ENCODE measurements at regions not wholly inside any gene's neighbourhood (a gene's known extent, or its start where the extent isn't known, plus 50 kb on each side); places are given as distances from the start of the nearest gene placed in this dataset.

DNA sequence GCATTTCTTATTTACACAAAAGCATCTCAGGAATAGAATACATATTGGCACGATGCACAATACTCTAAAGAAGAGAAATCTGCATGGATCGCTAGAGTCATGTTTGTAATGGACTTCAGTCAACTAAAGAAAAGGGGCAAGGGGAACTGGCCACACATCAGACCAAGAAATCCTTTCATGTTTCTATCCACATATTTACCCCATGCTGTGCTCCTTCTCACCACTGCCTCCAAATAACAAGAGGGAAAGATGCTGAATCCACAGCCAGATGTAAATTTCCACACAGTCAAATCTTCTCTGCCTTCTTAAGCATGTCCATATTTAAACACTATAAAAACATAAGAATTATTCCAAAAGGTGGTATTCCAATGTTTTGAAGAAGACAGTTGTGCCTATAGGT lies 67.6 kb downstream of the COX18 start:
- no peak for DNase-seq (ENCODE audit: low spot score)

DNA sequence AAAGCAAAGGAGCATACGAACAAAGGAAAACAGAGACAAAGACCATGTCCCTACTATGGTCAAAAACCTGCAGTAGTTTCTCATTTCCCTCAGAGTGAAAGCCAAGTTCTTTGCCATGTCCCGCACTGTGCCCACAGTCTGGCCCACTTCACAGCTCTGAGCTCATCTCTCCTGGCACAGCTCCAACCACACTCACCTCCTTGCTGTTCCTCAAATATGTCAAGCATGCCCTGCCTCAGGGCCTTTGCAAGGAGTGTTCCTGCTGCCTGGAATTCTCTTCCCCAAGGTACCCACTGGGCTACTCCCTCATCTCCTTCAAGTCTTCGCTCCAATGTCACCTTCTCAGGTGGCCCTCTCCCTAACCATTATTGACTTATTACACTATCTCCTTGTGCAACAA lies 72.1 kb downstream of the COX18 start:
- DNase-seq (ENCODE audit: low spot score) = no peak

DNA sequence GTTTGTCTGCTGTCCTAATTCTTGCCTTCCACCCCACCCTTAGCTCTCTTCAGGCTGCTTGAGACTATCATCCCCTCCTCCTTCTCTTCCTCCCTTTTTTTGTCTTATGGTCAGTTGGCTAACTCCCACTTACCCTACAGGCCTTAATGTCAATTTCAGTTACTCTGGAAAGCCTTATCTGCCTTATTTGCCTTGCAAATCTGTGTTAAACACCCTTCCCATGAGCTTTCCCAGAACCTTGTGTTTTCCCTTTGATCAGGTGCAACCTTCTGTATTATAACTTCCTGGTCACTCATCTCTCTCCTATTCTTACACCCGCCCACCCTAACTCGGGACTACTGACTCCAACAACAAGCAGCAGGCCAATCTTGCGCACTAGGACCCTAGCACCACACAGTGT lies 74.8 kb downstream of the COX18 start:
- DNase-seq (ENCODE audit: low spot score) = no peak

DNA sequence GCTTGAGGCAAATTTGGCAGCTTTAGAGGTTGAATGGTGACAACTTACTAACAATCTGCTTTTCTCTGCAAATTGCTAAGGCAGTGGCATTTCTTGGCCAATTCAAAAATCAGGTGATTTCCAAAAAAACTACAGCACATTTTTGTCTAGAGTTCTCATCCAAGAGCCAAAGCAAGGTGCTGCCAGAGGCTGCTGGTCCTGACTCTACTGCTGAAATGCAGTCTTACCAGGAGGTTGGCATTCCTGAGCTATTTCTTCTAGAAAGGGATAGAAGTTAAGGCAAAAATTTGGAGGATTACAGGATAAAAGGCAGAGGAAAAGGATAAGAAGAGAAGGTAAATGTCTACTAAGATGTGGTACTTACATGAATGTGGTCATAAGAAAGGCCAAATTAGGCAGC lies 75.6 kb downstream of the COX18 start:
- DNase-seq (ENCODE audit: low spot score) = no peak

DNA sequence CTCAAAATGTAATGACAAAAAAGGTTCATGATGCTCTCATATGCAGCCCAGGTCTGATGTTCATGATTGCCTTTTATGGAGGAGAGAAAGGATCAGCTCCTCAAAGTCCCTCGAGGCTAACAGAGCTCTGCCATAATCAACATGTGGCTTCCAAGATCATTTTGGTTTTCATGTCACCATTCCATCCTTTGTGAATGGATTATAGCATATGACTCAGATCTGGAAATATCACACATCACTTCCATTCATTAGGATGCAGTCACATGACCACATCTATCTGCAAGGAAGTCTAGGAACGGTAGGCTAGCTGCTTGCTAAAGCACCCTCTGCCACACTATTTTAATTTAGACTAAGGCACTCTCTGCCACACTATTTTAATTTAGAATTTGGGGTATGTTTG lies 77.6 kb downstream of the COX18 start:
- DNase-seq (ENCODE audit: low spot score) = no peak

GRCh38 chr4:72987741-72988729 lies 81.5 kb downstream of the COX18 start:
- DNase-seq (ENCODE audit: low spot score) = no peak

DNA sequence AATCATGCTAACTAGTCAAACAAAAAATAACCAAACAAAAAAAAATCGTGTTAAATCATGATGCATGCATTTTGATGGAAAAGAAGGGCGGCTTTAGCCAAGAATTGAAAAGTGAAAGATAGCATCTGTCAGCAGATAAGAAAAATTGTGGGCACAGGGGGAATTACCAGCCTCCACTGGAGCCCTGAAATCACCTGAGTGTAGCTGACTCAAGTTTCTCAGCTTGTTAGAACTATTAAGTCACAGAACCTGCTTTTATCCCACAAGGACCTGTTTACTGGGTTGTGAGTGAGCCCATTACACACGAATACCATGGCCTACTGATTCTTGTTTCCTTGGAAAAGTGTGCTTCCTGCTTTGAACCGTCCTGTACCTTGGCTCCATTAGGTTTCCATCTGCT lies 85.2 kb downstream of the COX18 start:
- DNase-seq (ENCODE audit: low spot score) = no peak

GRCh38 chr4:72983709-72984108 lies 85.8 kb downstream of the COX18 start:
- no peak for DNase-seq (ENCODE audit: low spot score)

- no peak for DNase-seq (ENCODE audit: low spot score)
Measured at GRCh38 chr4:72977936-72978485, 91.5 kb downstream of the COX18 start.

- DNase-seq (ENCODE audit: low spot score) = no peak
Measured at GRCh38 chr4:72975488-72975784, 94.1 kb downstream of the COX18 start.

- no peak for DNase-seq (ENCODE audit: low spot score)
Measured at GRCh38 chr4:72974694-72975487, 94.6 kb downstream of the COX18 start.

- DNase-seq (ENCODE audit: low spot score) = no peak
Measured at GRCh38 chr4:72971572-72971971, 97.9 kb downstream of the COX18 start.

GRCh38 chr4:72970756-72971155 lies 98.8 kb downstream of the COX18 start:
- no peak for DNase-seq (ENCODE audit: low spot score)

DNA sequence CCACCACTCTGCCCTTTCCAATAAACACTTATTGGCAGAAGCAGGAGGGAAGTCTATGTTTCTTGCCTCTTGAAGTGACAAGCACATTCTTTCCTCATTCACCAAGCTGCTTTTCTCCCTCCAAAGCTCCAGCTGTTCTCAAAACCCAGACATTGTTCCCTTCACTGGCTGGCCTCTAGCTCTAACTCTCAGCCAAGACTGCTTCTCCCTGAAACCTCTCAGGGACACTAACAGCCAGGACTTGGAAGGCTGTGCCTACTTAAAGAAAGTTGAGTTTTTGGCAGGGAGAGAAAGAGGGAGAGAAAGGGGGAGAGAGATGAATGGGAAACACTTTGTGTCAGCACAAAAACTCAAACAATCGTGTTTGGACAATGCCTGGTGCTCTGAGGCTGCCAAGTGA lies 99.5 kb downstream of the COX18 start:
- DNase-seq (ENCODE audit: low spot score) = no peak

DNA sequence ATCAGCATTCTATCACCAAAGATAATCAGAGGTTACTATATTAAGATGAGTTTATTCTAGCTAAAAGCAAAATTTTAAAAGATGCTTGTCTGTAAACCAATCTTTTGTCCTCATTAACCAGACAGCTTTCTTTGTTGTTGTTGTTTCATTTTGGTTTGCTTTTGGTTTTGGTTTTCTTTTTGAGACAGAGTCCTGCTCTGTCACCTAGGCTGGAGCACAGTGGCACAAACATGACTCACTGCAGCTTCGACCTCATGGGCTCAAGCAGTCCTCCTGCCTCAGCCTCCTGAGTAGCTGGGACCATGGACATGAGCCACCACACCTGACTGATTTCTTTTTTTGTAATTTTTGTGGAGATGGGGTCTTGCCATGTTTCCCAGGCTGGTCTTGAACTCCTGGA lies 102.9 kb downstream of the COX18 start:
- no peak for DNase-seq (ENCODE audit: low spot score)

- no peak for DNase-seq (ENCODE audit: low spot score)
Measured at GRCh38 chr4:72959411-72959810, 110.1 kb downstream of the COX18 start.

DNA sequence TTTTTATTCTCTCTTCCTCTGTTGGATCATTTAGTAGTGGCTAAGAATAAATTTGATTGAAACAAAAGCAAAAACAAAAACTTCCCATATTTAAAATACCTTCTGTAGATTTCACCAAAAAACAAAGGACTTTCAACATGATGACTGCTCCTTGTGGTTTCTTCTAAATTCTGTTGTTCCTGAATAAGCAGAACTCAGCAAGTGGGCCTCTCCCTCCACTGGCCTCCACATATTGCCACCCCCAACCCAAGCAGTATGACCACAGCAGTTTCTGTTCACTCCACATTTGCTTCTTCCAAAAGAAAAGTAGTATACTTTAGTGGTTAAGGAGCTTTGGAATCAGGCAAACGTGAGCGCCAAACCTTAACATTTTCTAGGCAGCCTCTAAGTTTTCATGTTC lies 114.7 kb downstream of the COX18 start:
- DNase-seq (ENCODE audit: low spot score) = no peak

DNA sequence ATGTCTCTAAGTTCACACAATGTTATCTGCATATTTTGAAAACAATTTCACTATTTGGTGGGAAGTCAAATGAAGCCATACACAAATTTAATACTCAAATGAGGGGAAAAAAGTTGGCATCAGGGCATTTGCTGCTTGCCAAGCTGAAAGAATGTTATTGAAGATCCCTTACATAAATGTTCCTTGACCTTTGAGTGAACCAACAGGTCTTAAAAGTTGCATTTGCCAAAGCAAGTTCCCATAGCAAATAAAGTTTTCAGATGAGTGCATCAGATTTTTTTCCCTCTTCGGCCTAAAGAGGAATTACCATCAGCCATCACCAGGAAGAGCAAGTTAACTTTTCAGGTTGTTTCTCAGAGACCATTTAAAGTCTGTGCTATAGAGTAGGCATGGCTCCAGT lies 115.9 kb downstream of the COX18 start:
- DNase-seq (ENCODE audit: low spot score) = no peak

DNA sequence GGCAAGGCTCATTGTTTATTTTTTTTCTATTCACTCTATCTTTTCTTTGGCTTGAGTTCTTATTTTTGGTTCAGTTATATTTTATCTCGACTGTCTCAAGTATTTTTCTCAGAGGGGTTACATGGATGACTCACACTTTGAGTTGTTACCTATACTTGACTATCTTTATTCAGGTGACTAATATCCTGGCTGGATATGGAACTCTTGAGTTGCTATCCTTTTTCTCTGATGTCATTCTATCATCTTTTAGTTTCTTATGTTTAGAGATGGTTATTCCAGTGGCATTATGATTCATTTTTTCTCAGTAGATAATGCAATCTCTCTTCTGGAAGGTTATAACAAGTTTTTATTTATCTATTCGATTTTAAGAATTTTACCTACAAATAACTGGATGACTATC lies 117.9 kb downstream of the COX18 start:
- DNase-seq (ENCODE audit: low spot score) = no peak

DNA sequence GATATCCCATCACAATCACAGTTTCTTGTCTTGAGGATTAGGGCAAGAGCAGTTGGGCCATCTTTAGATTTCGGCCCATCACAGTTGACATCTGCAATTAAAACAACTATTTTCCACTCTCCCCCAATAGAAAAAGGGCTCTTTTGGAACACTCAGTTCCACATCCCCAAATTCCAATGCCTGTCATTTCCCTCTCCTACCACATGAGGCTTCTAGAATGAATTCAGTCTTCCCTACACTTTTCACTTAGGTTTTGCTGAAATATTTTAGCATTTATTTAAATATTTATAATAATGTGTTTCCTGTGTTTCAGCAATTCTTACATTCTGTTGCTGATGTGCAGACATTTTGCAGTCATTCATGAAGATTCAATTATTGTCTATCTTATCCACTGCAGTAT lies 118.4 kb downstream of the COX18 start:
- no peak for DNase-seq (ENCODE audit: low spot score)

- DNase-seq (ENCODE audit: low spot score) = no peak
Measured at GRCh38 chr4:72948080-72948479, 121.4 kb downstream of the COX18 start.

GRCh38 chr4:72945719-72946336 lies 123.7 kb downstream of the COX18 start:
- DNase-seq (ENCODE audit: low spot score) = no peak

GRCh38 chr4:72942565-72942964 lies 127.0 kb downstream of the COX18 start:
- DNase-seq (ENCODE audit: low spot score) = no peak
